ENCODE measurements at regions not wholly inside any gene's neighbourhood (a gene's known extent, or its start where the extent isn't known, plus 50 kb on each side); places are given as distances from the start of the nearest gene placed in this dataset.

DNA sequence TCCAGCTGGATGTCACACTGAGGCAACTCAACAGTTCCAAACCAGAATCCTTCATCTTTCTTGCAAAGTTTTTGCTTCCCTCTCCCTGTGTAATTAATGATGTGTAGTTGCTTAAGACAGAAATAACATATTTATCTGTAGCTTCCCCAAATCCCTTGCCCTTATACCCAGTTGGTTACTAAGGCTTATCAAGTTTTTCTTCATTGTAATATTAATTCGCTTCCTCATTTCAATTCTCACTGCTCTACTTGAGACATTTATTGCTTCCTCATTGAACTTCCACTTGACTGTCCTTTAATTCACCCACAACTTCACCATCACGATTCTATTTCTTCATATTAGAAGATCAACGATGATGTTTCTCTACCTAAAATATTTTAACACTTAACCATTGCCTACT lies 386.6 kb upstream of the CPEB2 start:
- no peak for DNase-seq (ENCODE audit: low read depth)
- H3K4me3 ChIP-seq (ENCODE audit: low read depth, low read length): no peak overlapping the region
- TF ChIP-seq, protein P1, sequence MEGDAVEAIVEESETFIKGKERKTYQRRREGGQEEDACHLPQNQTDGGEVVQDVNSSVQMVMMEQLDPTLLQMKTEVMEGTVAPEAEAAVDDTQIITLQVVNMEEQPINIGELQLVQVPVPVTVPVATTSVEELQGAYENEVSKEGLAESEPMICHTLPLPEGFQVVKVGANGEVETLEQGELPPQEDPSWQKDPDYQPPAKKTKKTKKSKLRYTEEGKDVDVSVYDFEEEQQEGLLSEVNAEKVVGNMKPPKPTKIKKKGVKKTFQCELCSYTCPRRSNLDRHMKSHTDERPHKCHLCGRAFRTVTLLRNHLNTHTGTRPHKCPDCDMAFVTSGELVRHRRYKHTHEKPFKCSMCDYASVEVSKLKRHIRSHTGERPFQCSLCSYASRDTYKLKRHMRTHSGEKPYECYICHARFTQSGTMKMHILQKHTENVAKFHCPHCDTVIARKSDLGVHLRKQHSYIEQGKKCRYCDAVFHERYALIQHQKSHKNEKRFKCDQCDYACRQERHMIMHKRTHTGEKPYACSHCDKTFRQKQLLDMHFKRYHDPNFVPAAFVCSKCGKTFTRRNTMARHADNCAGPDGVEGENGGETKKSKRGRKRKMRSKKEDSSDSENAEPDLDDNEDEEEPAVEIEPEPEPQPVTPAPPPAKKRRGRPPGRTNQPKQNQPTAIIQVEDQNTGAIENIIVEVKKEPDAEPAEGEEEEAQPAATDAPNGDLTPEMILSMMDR (IDR thresholded peaks at IDR 0.05; ENCODE audit: low read depth, low read length, missing control alignments): no peak

- DNase-seq (ENCODE audit: low read depth): no peak
- H3K4me3 ChIP-seq (ENCODE audit: low read depth, low read length): no peak overlapping the region
- TF ChIP-seq, protein P1 (IDR thresholded peaks at IDR 0.05; ENCODE audit: low read depth, low read length, missing control alignments): no peak
Measured at GRCh38 chr4:14620567-14621141, 381.6 kb upstream of the CPEB2 start.

DNA sequence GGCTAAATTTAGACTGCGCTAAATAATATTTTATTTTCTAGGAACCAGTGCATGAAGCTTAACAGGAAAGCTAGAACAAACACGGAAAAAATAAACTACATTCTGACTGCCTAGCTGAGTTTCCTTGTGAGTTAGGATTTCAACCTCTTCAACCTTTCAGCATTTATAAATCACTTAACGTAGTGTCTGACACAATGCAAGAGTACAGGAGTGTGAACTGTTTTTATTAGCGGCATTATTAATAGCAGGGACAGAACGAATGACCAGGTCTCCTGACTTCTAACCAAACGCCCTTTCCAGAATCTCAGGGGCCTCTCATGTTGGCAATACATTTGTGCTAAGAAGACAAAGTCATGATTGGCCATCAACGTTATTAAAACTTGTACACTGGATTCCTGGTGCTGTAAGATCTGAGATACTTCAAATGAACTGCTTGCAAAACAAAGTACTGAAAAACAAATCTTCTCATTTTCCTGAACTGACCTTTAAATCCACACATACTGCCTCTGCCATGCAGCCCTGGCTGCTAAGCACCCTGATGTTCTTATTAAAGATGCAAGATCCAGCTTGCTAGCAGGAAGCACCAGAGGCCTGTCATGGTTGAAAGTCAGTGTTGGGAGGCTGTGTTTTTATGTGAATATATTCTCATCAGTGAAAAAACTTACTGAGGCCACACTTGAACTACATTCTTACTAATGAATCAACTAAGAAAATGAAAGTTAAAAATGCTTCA lies 380.4 kb upstream of the CPEB2 start:
- no peak overlapping the region for H3K4me3 ChIP-seq (ENCODE audit: low read depth, low read length)
- TF ChIP-seq, protein P1 (IDR thresholded peaks at IDR 0.05; ENCODE audit: low read depth, low read length, missing control alignments): no peak

DNA sequence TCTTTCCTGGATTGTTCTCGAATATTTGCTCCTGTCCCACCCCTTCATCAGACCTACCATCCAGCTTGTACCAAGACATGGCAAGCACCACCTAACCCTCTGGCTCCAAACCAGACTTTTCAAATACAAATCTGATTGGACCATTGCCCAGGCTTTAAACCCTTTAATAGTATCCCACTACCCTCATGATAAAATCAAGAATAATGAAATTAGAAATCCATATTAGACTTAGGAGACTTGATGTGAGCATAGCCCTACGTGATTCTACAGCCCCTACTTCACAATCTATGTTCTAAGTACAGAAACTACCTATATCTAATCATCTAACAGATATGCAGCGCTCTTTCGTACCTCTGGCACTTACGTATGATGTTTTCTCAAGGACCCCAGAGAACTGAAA lies 375.2 kb upstream of the CPEB2 start:
- TF ChIP-seq, protein P1 (IDR thresholded peaks at IDR 0.05; ENCODE audit: low read depth, low read length, missing control alignments): no peak
- no peak for DNase-seq (ENCODE audit: low read depth)
- H3K4me3 ChIP-seq (ENCODE audit: low read depth, low read length): no peak overlapping the region

More for the DNA sequence above, 380.4 kb upstream of the CPEB2 start:
- DNase-seq (ENCODE audit: low read depth): no peak

GRCh38 chr4:14631806-14632440 lies 370.4 kb upstream of the CPEB2 start:
- TF ChIP-seq, protein P1 (IDR thresholded peaks at IDR 0.05; ENCODE audit: low read depth, low read length, missing control alignments): no peak
- DNase-seq (ENCODE audit: low read depth): no peak
- no peak overlapping the region for H3K4me3 ChIP-seq (ENCODE audit: low read depth, low read length)

GRCh38 chr4:14636563-14636962 lies 365.7 kb upstream of the CPEB2 start:
- no peak for DNase-seq (ENCODE audit: low read depth)
- TF ChIP-seq, protein P1 (IDR thresholded peaks at IDR 0.05; ENCODE audit: low read depth, low read length, missing control alignments): no peak
- H3K4me3 ChIP-seq (ENCODE audit: low read depth, low read length): no peak overlapping the region

Measured in GM12864 (cell line).